ENCODE measurements at regions not wholly inside any gene's neighbourhood (a gene's known extent, or its start where the extent isn't known, plus 50 kb on each side); places are given as distances from the start of the nearest gene placed in this dataset.
"Not testable (repeated sequence)": the region's sequence is repeated elsewhere in the genome, so short reads cannot be mapped to it uniquely, and the experiment has no call there.

DNA sequence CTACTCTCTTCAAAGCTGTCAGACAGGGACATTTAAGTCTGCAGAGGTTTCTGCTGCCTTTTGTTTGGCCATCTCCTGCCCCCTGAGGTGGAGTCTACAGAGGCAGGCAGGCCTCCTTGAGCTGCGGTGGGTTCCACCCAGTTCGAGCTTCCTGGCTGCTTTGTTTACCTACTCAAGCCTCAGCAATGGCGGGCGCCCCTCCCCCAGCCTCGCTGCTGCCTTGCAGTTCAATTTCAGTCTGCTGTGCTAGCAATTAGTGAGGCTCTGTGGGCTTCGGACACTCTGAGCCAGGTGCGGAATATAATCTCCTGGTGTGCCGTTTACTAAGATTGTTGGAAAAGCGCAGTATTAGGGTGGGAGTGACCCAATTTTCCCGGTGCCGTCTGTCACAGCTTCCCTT is 86.0 kb downstream of the MSTN start:
- TF ChIP-seq ELF4 (IDR thresholded peaks at IDR 0.05); CTBP1 (IDR thresholded peaks at IDR 0.05; ENCODE audit: borderline replicate concordance); SP1 (IDR thresholded peaks at IDR 0.05); NFRKB (IDR thresholded peaks at IDR 0.05); ZNF384 (IDR thresholded peaks at IDR 0.05); FOXK2 (IDR thresholded peaks at IDR 0.05); HDGF (IDR thresholded peaks at IDR 0.05; ENCODE audit: borderline replicate concordance); SUZ12 (IDR thresholded peaks at IDR 0.05); TARDBP (IDR thresholded peaks at IDR 0.05); FOXA1 (IDR thresholded peaks at IDR 0.05); ARNT (IDR thresholded peaks at IDR 0.05): not testable (repeated sequence)
- TF ChIP-seq, protein P1, sequence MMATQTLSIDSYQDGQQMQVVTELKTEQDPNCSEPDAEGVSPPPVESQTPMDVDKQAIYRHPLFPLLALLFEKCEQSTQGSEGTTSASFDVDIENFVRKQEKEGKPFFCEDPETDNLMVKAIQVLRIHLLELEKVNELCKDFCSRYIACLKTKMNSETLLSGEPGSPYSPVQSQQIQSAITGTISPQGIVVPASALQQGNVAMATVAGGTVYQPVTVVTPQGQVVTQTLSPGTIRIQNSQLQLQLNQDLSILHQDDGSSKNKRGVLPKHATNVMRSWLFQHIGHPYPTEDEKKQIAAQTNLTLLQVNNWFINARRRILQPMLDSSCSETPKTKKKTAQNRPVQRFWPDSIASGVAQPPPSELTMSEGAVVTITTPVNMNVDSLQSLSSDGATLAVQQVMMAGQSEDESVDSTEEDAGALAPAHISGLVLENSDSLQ (IDR thresholded peaks at IDR 0.05) = not testable (repeated sequence)
